ENCODE measurements at regions not wholly inside any gene's neighbourhood (a gene's known extent, or its start where the extent isn't known, plus 50 kb on each side); places are given as distances from the start of the nearest gene placed in this dataset.

DNA sequence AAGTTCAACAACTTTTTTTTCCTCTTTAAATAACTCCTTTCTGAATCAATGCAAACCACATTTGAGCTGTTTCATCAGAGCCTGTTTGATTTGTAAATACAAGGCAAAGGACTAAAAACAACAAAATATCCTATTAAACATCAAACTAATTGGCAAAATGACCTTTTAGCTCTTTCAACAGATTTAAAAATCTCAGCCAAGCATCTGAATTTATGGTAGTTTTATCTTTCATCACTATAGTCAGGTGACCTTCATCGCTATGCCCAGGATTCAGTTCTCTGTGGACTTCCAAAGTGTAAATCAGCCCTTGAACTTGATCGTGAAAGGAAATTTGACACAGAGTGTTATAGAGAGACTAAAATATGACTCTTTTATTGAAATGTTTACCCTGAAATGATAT, 1554.5 kb upstream of the FLRT2 start:
- TF ChIP-seq, protein P1, sequence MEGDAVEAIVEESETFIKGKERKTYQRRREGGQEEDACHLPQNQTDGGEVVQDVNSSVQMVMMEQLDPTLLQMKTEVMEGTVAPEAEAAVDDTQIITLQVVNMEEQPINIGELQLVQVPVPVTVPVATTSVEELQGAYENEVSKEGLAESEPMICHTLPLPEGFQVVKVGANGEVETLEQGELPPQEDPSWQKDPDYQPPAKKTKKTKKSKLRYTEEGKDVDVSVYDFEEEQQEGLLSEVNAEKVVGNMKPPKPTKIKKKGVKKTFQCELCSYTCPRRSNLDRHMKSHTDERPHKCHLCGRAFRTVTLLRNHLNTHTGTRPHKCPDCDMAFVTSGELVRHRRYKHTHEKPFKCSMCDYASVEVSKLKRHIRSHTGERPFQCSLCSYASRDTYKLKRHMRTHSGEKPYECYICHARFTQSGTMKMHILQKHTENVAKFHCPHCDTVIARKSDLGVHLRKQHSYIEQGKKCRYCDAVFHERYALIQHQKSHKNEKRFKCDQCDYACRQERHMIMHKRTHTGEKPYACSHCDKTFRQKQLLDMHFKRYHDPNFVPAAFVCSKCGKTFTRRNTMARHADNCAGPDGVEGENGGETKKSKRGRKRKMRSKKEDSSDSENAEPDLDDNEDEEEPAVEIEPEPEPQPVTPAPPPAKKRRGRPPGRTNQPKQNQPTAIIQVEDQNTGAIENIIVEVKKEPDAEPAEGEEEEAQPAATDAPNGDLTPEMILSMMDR (IDR thresholded peaks at IDR 0.05): no peak
- no peak for TF ChIP-seq POLR2A (IDR thresholded peaks at IDR 0.05)
